Astrocyte of the cerebellum (primary cell): ENCODE measurements at regions not wholly inside any gene's neighbourhood (a gene's known extent, or its start where the extent isn't known, plus 50 kb on each side); places are given as distances from the start of the nearest gene placed in this dataset.

Experiments
- DNase-seq: peaks from one replicate; pipeline ENCODE4 v3.0.0-alpha.2; 2011; ENCODE audit warnings: low read depth
- H3K4me3 ChIP-seq: 2 replicates; pipeline ENCODE4 v1.5.1; 2011; ENCODE audit warnings: mild to moderate bottlenecking, low read depth, low read length, moderate library complexity
- in situ Hi-C: cut with HindIII; loops from 2 replicates; pipeline ENCODE4 v1.10.0; 2017; ENCODE audit warnings: low sequenced_read_pairs
- TF ChIP-seq, protein P1 (sequence below): IDR thresholded peaks from 2 replicates; pipeline ENCODE4 v1.5.1; 2012; ENCODE audit warnings: low read length, low read depth, moderate library complexity, mild to moderate bottlenecking; ENCODE audit errors: missing control alignments

DNA sequence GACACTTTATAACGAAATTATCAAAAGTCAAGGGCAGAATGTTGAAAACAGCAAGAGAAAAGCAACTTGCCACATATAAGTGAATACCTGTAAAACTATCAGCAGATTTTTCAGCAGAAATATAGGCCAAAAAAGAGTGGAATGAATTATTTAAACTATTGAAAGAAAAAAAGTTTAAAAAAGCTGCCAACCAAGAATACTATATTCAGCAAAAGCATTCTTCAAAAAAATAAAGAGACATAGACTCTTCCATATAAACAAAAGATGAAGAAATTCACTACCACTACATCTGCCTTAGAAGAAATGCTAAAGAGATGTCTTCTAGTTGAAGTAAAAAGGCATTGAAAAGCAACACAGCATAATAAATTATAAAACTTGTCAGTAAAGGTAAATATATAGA lies 80.6 kb upstream of the CPNE8 start:
- H3K4me3 ChIP-seq = no peak overlapping the region
- TF ChIP-seq, protein P1, sequence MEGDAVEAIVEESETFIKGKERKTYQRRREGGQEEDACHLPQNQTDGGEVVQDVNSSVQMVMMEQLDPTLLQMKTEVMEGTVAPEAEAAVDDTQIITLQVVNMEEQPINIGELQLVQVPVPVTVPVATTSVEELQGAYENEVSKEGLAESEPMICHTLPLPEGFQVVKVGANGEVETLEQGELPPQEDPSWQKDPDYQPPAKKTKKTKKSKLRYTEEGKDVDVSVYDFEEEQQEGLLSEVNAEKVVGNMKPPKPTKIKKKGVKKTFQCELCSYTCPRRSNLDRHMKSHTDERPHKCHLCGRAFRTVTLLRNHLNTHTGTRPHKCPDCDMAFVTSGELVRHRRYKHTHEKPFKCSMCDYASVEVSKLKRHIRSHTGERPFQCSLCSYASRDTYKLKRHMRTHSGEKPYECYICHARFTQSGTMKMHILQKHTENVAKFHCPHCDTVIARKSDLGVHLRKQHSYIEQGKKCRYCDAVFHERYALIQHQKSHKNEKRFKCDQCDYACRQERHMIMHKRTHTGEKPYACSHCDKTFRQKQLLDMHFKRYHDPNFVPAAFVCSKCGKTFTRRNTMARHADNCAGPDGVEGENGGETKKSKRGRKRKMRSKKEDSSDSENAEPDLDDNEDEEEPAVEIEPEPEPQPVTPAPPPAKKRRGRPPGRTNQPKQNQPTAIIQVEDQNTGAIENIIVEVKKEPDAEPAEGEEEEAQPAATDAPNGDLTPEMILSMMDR = no peak
- in situ Hi-C loops = no loop called here
- no peak for DNase-seq

DNA sequence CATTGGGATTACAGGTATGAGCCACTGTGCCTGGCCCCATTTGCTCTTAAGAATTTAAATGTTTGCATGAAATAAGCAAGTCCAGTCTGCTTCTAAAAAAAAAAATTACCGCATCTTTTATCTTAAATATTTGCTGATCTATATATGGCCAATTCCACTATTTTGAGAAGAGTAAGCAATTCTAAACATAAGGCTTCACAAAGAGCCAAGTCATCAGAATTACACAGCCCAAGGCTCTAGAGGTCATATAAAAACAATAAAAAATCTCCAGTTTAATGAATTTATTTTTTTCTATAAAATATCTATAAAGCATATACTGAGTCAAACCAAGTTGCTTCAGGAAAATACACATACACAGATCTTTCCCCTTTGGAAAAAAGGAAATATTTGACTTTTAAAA lies 79.0 kb upstream of the CPNE8 start:
- no peak for DNase-seq
- in situ Hi-C loops = no loop called here
- no peak overlapping the region for H3K4me3 ChIP-seq
- TF ChIP-seq, protein P1 = no peak

DNA sequence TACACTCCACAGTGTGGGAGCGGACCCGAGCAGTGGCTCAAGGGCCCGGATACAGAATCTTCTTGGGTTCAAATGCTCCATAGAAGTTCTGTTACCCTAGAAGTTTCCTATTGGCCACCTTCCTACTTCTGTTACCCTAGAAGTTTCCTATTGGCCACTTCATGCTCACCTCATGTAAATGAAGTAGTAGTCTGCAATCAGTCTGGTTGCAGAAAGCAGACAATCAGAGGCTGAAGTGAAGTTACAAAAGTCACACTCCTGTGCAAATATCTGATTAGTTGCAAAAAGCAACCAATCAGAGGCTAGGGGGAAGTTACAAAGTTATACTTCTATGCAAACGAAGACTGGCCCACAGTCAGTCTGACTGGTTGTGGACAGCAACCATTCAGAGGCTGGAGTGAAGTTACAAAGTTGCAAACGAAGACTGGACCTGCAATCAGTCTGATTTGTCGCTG lies 77.8 kb upstream of the CPNE8 start:
- in situ Hi-C loops = no loop called here
- no peak overlapping the region for H3K4me3 ChIP-seq
- no peak for DNase-seq
- TF ChIP-seq, protein P1 = no peak

DNA sequence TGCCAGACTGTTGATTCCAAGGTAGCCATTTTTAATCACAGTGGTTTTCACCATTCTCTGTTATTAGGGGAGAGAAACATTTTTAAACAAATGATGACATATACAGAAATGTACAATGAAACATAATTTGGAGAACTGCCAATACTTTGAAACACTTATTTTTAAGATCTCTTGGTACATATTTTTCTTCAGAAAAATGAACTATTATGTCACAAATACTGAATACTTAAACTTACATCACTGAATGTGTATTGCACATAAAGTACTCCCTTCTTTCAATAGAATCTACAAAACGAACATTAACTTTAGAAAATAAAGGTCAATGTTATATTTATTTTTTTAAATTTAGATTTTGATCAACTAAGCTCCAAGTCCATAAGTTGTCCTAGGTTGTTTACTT lies 71.7 kb upstream of the CPNE8 start:
- in situ Hi-C loops = no loop called here
- no peak overlapping the region for H3K4me3 ChIP-seq
- DNase-seq = no peak
- TF ChIP-seq, protein P1 = no peak

DNA sequence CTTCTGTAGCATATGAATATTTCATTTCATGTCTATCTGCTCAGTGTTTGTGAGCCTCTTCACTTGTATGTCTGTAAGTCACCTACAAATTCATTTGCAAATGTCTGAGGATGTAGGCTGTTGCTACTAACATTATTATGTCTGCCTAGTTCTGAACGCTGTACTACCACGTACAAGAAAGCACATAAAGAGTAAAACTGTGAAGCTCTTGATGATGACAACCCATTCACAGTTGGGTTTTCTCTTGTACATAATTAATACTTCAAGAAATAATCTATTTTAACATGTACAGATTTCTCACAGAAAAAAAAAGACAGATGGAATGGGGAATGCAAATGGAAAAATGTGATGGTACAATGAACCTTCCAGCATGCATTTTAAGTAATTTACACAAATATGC lies 64.3 kb upstream of the CPNE8 start:
- in situ Hi-C loops = no loop called here
- TF ChIP-seq, protein P1 = no peak
- no peak overlapping the region for H3K4me3 ChIP-seq
- no peak for DNase-seq

DNA sequence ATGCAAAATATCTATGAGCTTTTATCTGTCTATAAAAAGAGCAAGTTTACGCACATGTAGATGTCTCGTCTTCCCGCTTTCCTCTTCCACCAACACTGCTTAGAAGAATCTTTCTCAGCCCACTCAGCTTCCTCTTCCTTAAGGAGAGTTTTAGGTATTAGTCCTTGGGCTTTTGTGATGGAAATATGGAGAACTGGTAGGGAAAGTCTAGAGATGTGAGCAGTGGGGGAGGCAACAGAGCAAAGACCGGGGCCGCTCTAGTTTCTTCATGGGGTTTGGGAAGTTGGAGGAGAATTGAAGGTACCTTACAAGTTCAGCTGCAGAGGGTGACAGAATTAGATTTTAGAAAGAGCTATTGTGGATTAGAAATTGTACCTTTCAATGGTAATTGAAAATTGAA lies 56.3 kb upstream of the CPNE8 start:
- DNase-seq = no peak
- in situ Hi-C loops = no loop called here
- H3K4me3 ChIP-seq = no peak overlapping the region
- TF ChIP-seq, protein P1 = no peak

DNA sequence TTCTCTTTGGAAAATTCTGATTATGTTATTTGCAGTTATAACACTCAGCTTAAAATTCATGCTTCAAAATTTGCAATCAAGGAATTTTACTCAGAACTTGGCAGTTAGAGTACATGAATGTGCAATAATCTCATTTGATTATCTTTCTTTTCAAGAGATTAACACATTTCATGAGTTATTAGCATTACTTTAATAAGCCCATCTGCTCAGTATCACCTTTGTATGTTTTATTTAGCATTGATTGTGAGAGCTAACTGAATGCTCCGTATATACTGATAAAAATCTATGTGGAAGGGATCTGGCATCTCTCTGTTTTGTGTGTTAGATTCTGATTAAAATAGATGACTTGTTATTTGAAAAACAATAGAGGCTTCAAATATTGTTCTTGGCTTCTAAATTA lies 55.6 kb upstream of the CPNE8 start:
- in situ Hi-C loops = no loop called here
- no peak overlapping the region for H3K4me3 ChIP-seq
- DNase-seq = no peak
- TF ChIP-seq, protein P1 = no peak
